Liver (tissue), 8 donors: ENCODE measurements at regions not wholly inside any gene's neighbourhood (a gene's known extent, or its start where the extent isn't known, plus 50 kb on each side); places are given as distances from the start of the nearest gene placed in this dataset.

Experiments used
- DNase-seq: peaks from one replicate; pipeline ENCODE4 v3.0.0-alpha.2; 2017; ENCODE audit warnings: low spot score
- H3K27ac ChIP-seq, 2 donors: one replicate each; pipeline ENCODE4 v1.7.0; 2013; ENCODE audit warnings: inconsistent platforms in 2 of 2, low read length in 2 of 2, control low read depth in 1 of 2, low read depth in 1 of 2, mild to moderate bottlenecking in 1 of 2
- H3K27me3 ChIP-seq, 4 donors: one replicate each; pipeline versions ENCODE4 v1.6.1 to v1.7.0; 2013; ENCODE audit warnings: low read length in 3 of 4, inconsistent platforms in 1 of 4, mild to moderate bottlenecking in 1 of 4, moderate library complexity in 1 of 4; ENCODE audit not compliant: control insufficient read depth in 4 of 4, insufficient read depth in 4 of 4
- H3K36me3 ChIP-seq, 4 donors: one replicate each; pipeline versions ENCODE4 v1.6.1 to v1.7.0; 2013; ENCODE audit warnings: low read length in 3 of 4, mild to moderate bottlenecking in 3 of 4, low read depth in 1 of 4, moderate library complexity in 1 of 4; ENCODE audit not compliant: control insufficient read depth in 4 of 4, insufficient read depth in 3 of 4
- H3K4me1 ChIP-seq, 4 donors: one replicate each; pipeline versions ENCODE4 v1.6.1 to v1.7.0; 2013; ENCODE audit warnings: low read length in 3 of 4, mild to moderate bottlenecking in 3 of 4, moderate library complexity in 1 of 4; ENCODE audit not compliant: control insufficient read depth in 4 of 4, insufficient read depth in 4 of 4
- H3K4me3 ChIP-seq, 3 donors: one replicate each; pipeline versions ENCODE4 v1.6.1 to v1.7.0; 2013; ENCODE audit warnings: low read length in 3 of 3, control low read depth in 1 of 3, low read depth in 1 of 3, mild to moderate bottlenecking in 1 of 3
- H3K9ac ChIP-seq, 2 donors: one replicate each; pipeline ENCODE4 v1.7.0; 2013; ENCODE audit warnings: low read length in 2 of 2, mild to moderate bottlenecking in 2 of 2, moderate library complexity in 2 of 2, control low read depth in 1 of 2, low read depth in 1 of 2
- H3K9me3 ChIP-seq, 4 donors: one replicate each; pipeline versions ENCODE4 v1.6.1 to v1.7.0; 2013; ENCODE audit warnings: low read length in 3 of 4; ENCODE audit not compliant: control insufficient read depth in 4 of 4
- ATF3 ChIP-seq: IDR thresholded peaks from 2 replicates; pipeline ENCODE4 v1.6.1; 2016; ENCODE audit warnings: antibody characterized with exemption
- CTCF ChIP-seq: fragments of 150-350 bp; IDR thresholded peaks from 2 replicates; pipeline ENCODE4 v1.5.1; 2017; ENCODE audit warnings: improper control_type of control experiment, low read depth, low read length; ENCODE audit not compliant: missing input control
- EGR1 ChIP-seq, 2 donors: IDR thresholded peaks; 2 replicates each; pipeline ENCODE4 v1.6.1; 2016 to 2018; ENCODE audit warnings: antibody characterized with exemption in 2 of 2, low read depth in 2 of 2
- FOXA1 ChIP-seq: IDR thresholded peaks from 2 replicates; pipeline ENCODE4 v1.6.1; 2016; ENCODE audit warnings: antibody characterized with exemption
- FOXA2 ChIP-seq: IDR thresholded peaks from 2 replicates; pipeline ENCODE4 v1.6.1; 2016; ENCODE audit warnings: antibody characterized with exemption
- GABPA ChIP-seq, 2 donors: IDR thresholded peaks in 1 of 2; conservative IDR thresholded peaks in 1 of 2; 2 replicates each; pipeline ENCODE4 v1.6.1; 2016; ENCODE audit warnings: antibody characterized with exemption in 2 of 2, mild to moderate bottlenecking in 1 of 2, moderate library complexity in 1 of 2
- HNF4A ChIP-seq, 2 donors: conservative IDR thresholded peaks; 2 replicates each; pipeline ENCODE4 v1.6.1; 2016; ENCODE audit warnings: antibody characterized with exemption in 2 of 2, mild to moderate bottlenecking in 2 of 2
- HNF4G ChIP-seq: IDR thresholded peaks from 2 replicates; pipeline ENCODE4 v1.6.1; 2016; ENCODE audit warnings: antibody characterized with exemption
- JUND ChIP-seq, 2 donors: IDR thresholded peaks; 2 replicates each; pipeline ENCODE4 v1.6.1; 2016; ENCODE audit warnings: antibody characterized with exemption in 2 of 2
- MAX ChIP-seq: IDR thresholded peaks from 2 replicates; pipeline ENCODE4 v1.6.1; 2016; ENCODE audit warnings: antibody characterized with exemption
- NR2F2 ChIP-seq: IDR thresholded peaks from 2 replicates; pipeline ENCODE4 v1.6.1; 2016; ENCODE audit warnings: antibody characterized with exemption
- RAD21 ChIP-seq, 2 donors: IDR thresholded peaks; 2 replicates each; pipeline ENCODE4 v1.6.1; 2016; ENCODE audit warnings: antibody characterized with exemption in 2 of 2, mild to moderate bottlenecking in 2 of 2
- REST ChIP-seq: IDR thresholded peaks from 2 replicates; pipeline ENCODE4 v1.6.1; 2016; ENCODE audit warnings: antibody characterized with exemption, mild to moderate bottlenecking
- SP1 ChIP-seq: IDR thresholded peaks from 2 replicates; pipeline ENCODE4 v1.6.1; 2018; ENCODE audit warnings: antibody characterized with exemption, mild to moderate bottlenecking
- TAF1 ChIP-seq: conservative IDR thresholded peaks from 2 replicates; pipeline ENCODE4 v1.6.1; 2016; ENCODE audit warnings: antibody characterized with exemption, mild to moderate bottlenecking
- YY1 ChIP-seq: IDR thresholded peaks from 2 replicates; pipeline ENCODE4 v1.6.1; 2016; ENCODE audit warnings: antibody characterized with exemption, mild to moderate bottlenecking
- ZBTB33 ChIP-seq: IDR thresholded peaks from 2 replicates; pipeline ENCODE4 v1.6.1; 2016; ENCODE audit warnings: antibody characterized with exemption
- WGBS: extraction: QIAGEN DNeasy Blood & Tissue Kit; methylation state at CpG from one replicate; pipeline ENCODE4 v1.1.7; 2013; 5-methylcytosine and 5-hydroxymethylcytosine counted together
- donor health status: healthy.
- donor health status: healthy.
- donor health status: healthy.
- donor health status: healthy.
- donor health status: healthy.

GRCh38 chr16:85187886-85188285, 75.6 kb upstream of the CIBAR2 start:
- H3K4me1 ChIP-seq, result peaks cover 2 to 10% (median 9%) of the 10 kb centered on the region in 4 donors
- H3K9ac ChIP-seq, result no peak overlapping the region
- TF ChIP-seq FOXA1 (no peak), TAF1 (no peak), ATF3 (no peak), SP1 (no peak), NR2F2 (no peak), REST (no peak), JUND (IDR thresholded peaks at IDR 0.05) (no peak), RAD21 (IDR thresholded peaks at IDR 0.05) (no peak), GABPA (IDR thresholded peaks at IDR 0.05 in 1 of 2, conservative IDR thresholded peaks at IDR 0.05 in 1 of 2) (no peak), HNF4G (no peak), HNF4A (conservative IDR thresholded peaks at IDR 0.05) (no peak), EGR1 (IDR thresholded peaks at IDR 0.05; ENCODE audit: low read depth in 2 of 2) (no peak), YY1 (no peak), CTCF (no peak), ZBTB33 (no peak), FOXA2 (no peak), MAX (no peak)
- no peaks in the 10 kb centered on the region for H3K27me3 ChIP-seq
- H3K9me3 ChIP-seq, result peaks cover 0 to 4% (median 2%) of the 10 kb centered on the region in 4 donors
- H3K4me3 ChIP-seq, result no peak overlapping the region
- no peak for DNase-seq
- WGBS, result 94% methylated on average over 12 of the region's 12 CpGs
- H3K36me3 ChIP-seq, result peaks cover 0 to 3% (median 0%) of the 10 kb centered on the region in 4 donors
- no peak overlapping the region for H3K27ac ChIP-seq
